K562 (cell line): ENCODE measurements at regions not wholly inside any gene's neighbourhood (a gene's known extent, or its start where the extent isn't known, plus 50 kb on each side); places are given as distances from the start of the nearest gene placed in this dataset.

Experiments
- ATAC-seq: fragments of 200-7000 bp; cut with Tn5 transposase; 3 replicates; pipeline ENCODE4 v1.9.1; 2020; ENCODE audit warnings: moderate library complexity
- BruUV-seq: library from RNA; stranded (reverse); fragments of 400-500 nt; replicated peaks from 2 replicates; lab custom pipeline; 2021; lab: Mats Ljungman, UMichigan
- CTCF ChIA-PET: fragments of 300-600 bp; formaldehyde crosslinking; extraction: SDS; loops from one replicate; lab custom pipeline; 2021; ENCODE audit warnings: low intra/inter-chr PET ratio; lab: Yijun Ruan, JAX
- POLR2A ChIA-PET: fragments of 300-600, 350-650 bp; sonication (Branson Sonifier 250); formaldehyde crosslinking; extraction: SDS; loops from one replicate; lab custom pipeline; 2021; ENCODE audit warnings: antibody characterized with exemption, inconsistent platforms; lab: Yijun Ruan, JAX
- DNase-seq, 4 experiments: peaks; one replicate each; pipeline versions ENCODE4 v3.0.0 to v3.0.0-alpha.2; 2011 to 2018; ENCODE audit warnings: low spot score in 3 of 4, mixed read lengths in 3 of 4; ENCODE audit errors: extremely low read depth in 1 of 4
- FAIRE-seq: peaks from 2 replicates; lab custom pipeline; 2011; peaks lifted over from hg19 to GRCh38; lab: Jason Lieb, UNC
- H2AFZ ChIP-seq: 2 replicates; pipeline ENCODE4 v1.6.0; 2011; ENCODE audit warnings: low read depth, low read length, control low read depth, inconsistent platforms
- H3K27ac ChIP-seq: fragments of 200-600 bp; 3 replicates; pipeline ENCODE4 v1.8.0; 2011; ENCODE audit warnings: low read depth, mild to moderate bottlenecking, control low read depth, inconsistent platforms, low read length, moderate library complexity, mixed read lengths; ENCODE audit errors: extremely low read depth
- H3K27me3 ChIP-seq, 2 experiments: fragments of 300-600 bp in 1 of 2; 2 replicates in 1 of 2; 3 replicates in 1 of 2; pipeline versions ENCODE4 v1.6.0 to v1.8.0; 2011; ENCODE audit warnings: inconsistent platforms in 2 of 2, low read length in 2 of 2, mild to moderate bottlenecking in 1 of 2, mixed read lengths in 1 of 2, moderate library complexity in 1 of 2; ENCODE audit not compliant: control insufficient read depth in 2 of 2, insufficient read depth in 2 of 2
- H3K36me3 ChIP-seq: fragments of 300-600 bp; 3 replicates; pipeline ENCODE4 v1.8.0; 2011; ENCODE audit warnings: mild to moderate bottlenecking, low read length, inconsistent platforms; ENCODE audit not compliant: control insufficient read depth, insufficient read depth
- H3K4me1 ChIP-seq, 2 experiments: fragments of 200-600 bp in 1 of 2; replicated peaks in 1 of 2; 2 replicates in 1 of 2; 3 replicates in 1 of 2; pipeline versions ENCODE4 v1.5.1 to v1.8.0; 2011; ENCODE audit warnings: inconsistent platforms in 2 of 2, low read length in 2 of 2, mild to moderate bottlenecking in 1 of 2, mixed read lengths in 1 of 2, moderate library complexity in 1 of 2; ENCODE audit not compliant: control insufficient read depth in 2 of 2, insufficient read depth in 2 of 2
- H3K4me2 ChIP-seq: 2 replicates; pipeline ENCODE4 v1.6.1; 2011; ENCODE audit warnings: low read length, control low read depth, inconsistent platforms, mixed read lengths; ENCODE audit not compliant: insufficient read depth
- H3K4me3 ChIP-seq: fragments of 200-600 bp; sonication (generic), shearing (Covaris generic); 2 replicates; pipeline ENCODE4 v1.5.1; 2016; ENCODE audit warnings: control low read depth, inconsistent platforms
- H3K79me2 ChIP-seq: fragments of 200-600 bp; 3 replicates; pipeline ENCODE4 v1.8.0; 2011; ENCODE audit warnings: low read length, inconsistent platforms; ENCODE audit not compliant: control insufficient read depth, insufficient read depth
- H3K9ac ChIP-seq, 2 experiments: 2 replicates each; pipeline versions ENCODE4 v1.6.0 to v1.6.1; 2011; ENCODE audit warnings: low read depth in 2 of 2, low read length in 2 of 2, control low read depth in 1 of 2, inconsistent platforms in 1 of 2, mild to moderate bottlenecking in 1 of 2, mixed read lengths in 1 of 2; ENCODE audit not compliant: insufficient read depth in 1 of 2
- H3K9me1 ChIP-seq: one replicate; pipeline ENCODE4 v1.6.0; 2011; ENCODE audit warnings: inconsistent platforms, mild to moderate bottlenecking, low read length, moderate library complexity; ENCODE audit not compliant: control insufficient read depth, insufficient read depth
- H3K9me3 ChIP-seq: replicated peaks from 2 replicates; pipeline ENCODE4 v1.5.1; 2011; ENCODE audit warnings: low read depth, low read length, inconsistent platforms; ENCODE audit not compliant: control insufficient read depth, insufficient read depth
- H4K20me1 ChIP-seq: replicated peaks from 2 replicates; pipeline ENCODE4 v1.6.1; 2011; ENCODE audit warnings: low read length, inconsistent platforms, mixed read lengths; ENCODE audit not compliant: control insufficient read depth, insufficient read depth
- ASH1L ChIP-seq: fragments of 450-650 bp; IDR thresholded peaks from 2 replicates; pipeline ENCODE4 v1.6.1; 2018; ENCODE audit warnings: borderline replicate concordance, mild to moderate bottlenecking, low read depth; ENCODE audit not compliant: partially characterized antibody
- ID3 ChIP-seq, 2 experiments: fragments of 250-450 bp in 1 of 2; fragments of 450-650 bp in 1 of 2; sonication (Bioruptor Pico) in 1 of 2; IDR thresholded peaks; 2 replicates each; pipeline versions ENCODE4 v1.6.1 to v1.8.0; 2016 to 2021; ENCODE audit warnings: mild to moderate bottlenecking in 2 of 2, moderate library complexity in 2 of 2, missing compliant biosample characterization in 1 of 2, missing genetic modification characterization in 1 of 2
- PCBP1 ChIP-seq: fragments of 200-400 bp; formaldehyde crosslinking; IDR thresholded peaks from 2 replicates; pipeline ENCODE4 v1.6.1; 2018; ENCODE audit warnings: mild to moderate bottlenecking, low read depth, low read length; ENCODE audit not compliant: poor library complexity, severe bottlenecking
- POLR3A ChIP-seq: IDR thresholded peaks from 2 replicates; pipeline ENCODE4 v1.6.1; 2011; ENCODE audit warnings: borderline replicate concordance, mild to moderate bottlenecking, moderate library complexity; ENCODE audit not compliant: insufficient read length, insufficient read depth; ENCODE audit errors: extremely low read depth
- RAD21 ChIP-seq, 2 experiments: fragments of 250-450 bp in 1 of 2; fragments of 450-650 bp in 1 of 2; sonication (Bioruptor Pico) in 1 of 2; formaldehyde crosslinking in 1 of 2; IDR thresholded peaks in 1 of 2; conservative IDR thresholded peaks in 1 of 2; 2 replicates each; pipeline versions ENCODE4 v1.4.0 to v1.8.0; 2020 to 2022; ENCODE audit warnings: mild to moderate bottlenecking in 2 of 2, moderate library complexity in 1 of 2
- ZNF699 ChIP-seq: fragments of 250-450 bp; sonication (Bioruptor Pico); IDR thresholded peaks from 2 replicates; pipeline ENCODE4 v1.8.0; 2021; ENCODE audit warnings: mild to moderate bottlenecking, moderate library complexity; ENCODE audit not compliant: insufficient replicate concordance
- ZSCAN29 ChIP-seq: fragments of 450-650 bp; IDR thresholded peaks from 2 replicates; pipeline ENCODE4 v1.6.1; 2017
- WGBS: fragments of 100-300 bp; shearing (Covaris generic); methylation state at CpG from one replicate; pipeline ENCODE4 v1.1.6; 2016; ENCODE audit warnings: low coverage, mixed read lengths; ENCODE audit not compliant: insufficient coverage; ENCODE audit errors: missing lambda C conversion rate; 5-methylcytosine and 5-hydroxymethylcytosine counted together
- in situ Hi-C: fragments of 300-500 bp; cut with MboI; formaldehyde crosslinking; loops from 4 replicates; pipeline ENCODE4 v1.15.0; 2018; ENCODE audit warnings: inconsistent platforms, mixed read lengths
- intact Hi-C: fragments of 100-400 bp; cut with micrococcal nuclease; formaldehyde crosslinking; loops from 2 replicates; pipeline ENCODE4 v1.14.2; 2022
- TF ChIP-seq, protein P1 (sequence below), 3 experiments: IDR thresholded peaks in 2 of 3; conservative IDR thresholded peaks in 1 of 3; 2 replicates each; pipeline ENCODE4 v1.5.1; 2011 to 2012; ENCODE audit warnings: low read length in 3 of 3, mild to moderate bottlenecking in 3 of 3, control low read depth in 2 of 3, improper control_type of control experiment in 1 of 3, inconsistent platforms in 1 of 3, low read depth in 1 of 3, mixed read lengths in 1 of 3, moderate library complexity in 1 of 3; ENCODE audit not compliant: insufficient read depth in 2 of 3

DNA sequence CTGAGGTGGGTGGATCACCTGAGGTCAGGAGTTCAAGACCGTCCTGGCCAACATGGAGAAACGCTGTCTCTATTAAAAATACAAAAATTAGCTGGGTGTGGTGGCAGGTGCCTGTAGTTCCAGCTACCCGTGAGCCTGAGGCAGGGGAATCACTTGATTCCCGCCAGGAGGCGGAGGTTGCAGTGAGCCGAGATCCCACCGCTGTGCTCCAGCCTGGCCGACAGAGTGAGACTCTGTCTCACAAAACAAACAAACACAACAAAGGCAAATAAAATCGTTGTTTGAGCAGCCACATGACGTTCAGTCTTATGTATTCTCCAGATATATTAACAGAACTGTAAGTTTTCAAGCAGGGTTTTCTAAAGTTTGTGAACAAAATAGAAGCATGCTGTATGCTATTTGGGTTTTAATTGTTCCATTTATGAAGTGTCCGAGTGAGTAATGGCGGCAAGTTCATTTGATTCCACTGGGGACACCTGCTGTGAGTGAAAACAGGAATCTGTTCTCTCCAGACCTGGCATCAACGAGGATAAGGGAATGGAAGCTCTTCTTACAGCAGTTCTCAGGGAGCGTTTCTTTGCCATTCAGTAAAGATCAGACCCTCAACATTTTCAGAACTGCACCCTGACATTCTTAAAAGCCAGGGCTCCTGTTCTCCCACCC, 122.5 kb upstream of the PITRM1 start:
- FAIRE-seq (no peak), DNase-seq (peak in 1 of 4 experiments; percentile 4), ATAC-seq (peak; percentile 58; the same call in 1 of the 3 replicates)
- CTCF ChIA-PET = no interaction called here
- POLR2A ChIA-PET = no interaction called here
- no TSS peak for BruUV-seq
- no peak overlapping the region for H3K4me2 ChIP-seq
- H3K9ac ChIP-seq = no peak overlapping the region
- no peaks in the 10 kb centered on the region for H3K79me2 ChIP-seq
- H2AFZ ChIP-seq = no peak overlapping the region
- no peaks in the 10 kb centered on the region; a peak in 1 of 5 replicates for H3K4me1 ChIP-seq
- no peak for TF ChIP-seq PCBP1
- no peak for TF ChIP-seq ID3 (CRISPR knock-in tag; IDR thresholded peaks at IDR 0.05)
- TF ChIP-seq ID3 (tag; IDR thresholded peaks at IDR 0.05) = no peak
- TF ChIP-seq, protein P1, sequence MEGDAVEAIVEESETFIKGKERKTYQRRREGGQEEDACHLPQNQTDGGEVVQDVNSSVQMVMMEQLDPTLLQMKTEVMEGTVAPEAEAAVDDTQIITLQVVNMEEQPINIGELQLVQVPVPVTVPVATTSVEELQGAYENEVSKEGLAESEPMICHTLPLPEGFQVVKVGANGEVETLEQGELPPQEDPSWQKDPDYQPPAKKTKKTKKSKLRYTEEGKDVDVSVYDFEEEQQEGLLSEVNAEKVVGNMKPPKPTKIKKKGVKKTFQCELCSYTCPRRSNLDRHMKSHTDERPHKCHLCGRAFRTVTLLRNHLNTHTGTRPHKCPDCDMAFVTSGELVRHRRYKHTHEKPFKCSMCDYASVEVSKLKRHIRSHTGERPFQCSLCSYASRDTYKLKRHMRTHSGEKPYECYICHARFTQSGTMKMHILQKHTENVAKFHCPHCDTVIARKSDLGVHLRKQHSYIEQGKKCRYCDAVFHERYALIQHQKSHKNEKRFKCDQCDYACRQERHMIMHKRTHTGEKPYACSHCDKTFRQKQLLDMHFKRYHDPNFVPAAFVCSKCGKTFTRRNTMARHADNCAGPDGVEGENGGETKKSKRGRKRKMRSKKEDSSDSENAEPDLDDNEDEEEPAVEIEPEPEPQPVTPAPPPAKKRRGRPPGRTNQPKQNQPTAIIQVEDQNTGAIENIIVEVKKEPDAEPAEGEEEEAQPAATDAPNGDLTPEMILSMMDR (IDR thresholded peaks at IDR 0.05 in 2 of 3, conservative IDR thresholded peaks at IDR 0.05 in 1 of 3; ENCODE audit: insufficient read depth in 2 of 3, low read depth in 1 of 3, low read length in 3 of 3) = peak in 2 of 3 experiments; percentile 41; a peak in 4 of 6 replicates
- TF ChIP-seq ZNF699 (CRISPR knock-in tag) = no peak
- no peak for TF ChIP-seq POLR3A
- TF ChIP-seq RAD21 (CRISPR knock-in tag; conservative IDR thresholded peaks at IDR 0.05 in 1 of 2, IDR thresholded peaks at IDR 0.05 in 1 of 2) = peak in 1 of 2 experiments; percentile 35; a peak in 2 of 4 replicates
- TF ChIP-seq ZSCAN29 = no peak
- no peak for TF ChIP-seq ASH1L
- WGBS = under 1% methylated on average over 14 of the region's 14 CpGs
- no peaks in the 10 kb centered on the region for H3K9me1 ChIP-seq
- H3K4me3 ChIP-seq = no peak overlapping the region
- intact Hi-C loops = no loop called here
- in situ Hi-C loops = no loop called here
- H3K36me3 ChIP-seq = no peaks in the 10 kb centered on the region
- no peak overlapping the region for H3K27ac ChIP-seq
- H4K20me1 ChIP-seq = no peaks in the 10 kb centered on the region
- H3K9me3 ChIP-seq = no peaks in the 10 kb centered on the region
- peaks cover 27 to 48% of the 10 kb centered on the region in 2 experiments; a peak in 4 of 5 replicates for H3K27me3 ChIP-seq
